GM19025 (cell line): ENCODE measurements at regions not wholly inside any gene's neighbourhood (a gene's known extent, or its start where the extent isn't known, plus 50 kb on each side); places are given as distances from the start of the nearest gene placed in this dataset.
"Not testable (repeated sequence)": the region's sequence is repeated elsewhere in the genome, so short reads cannot be mapped to it uniquely, and the experiment has no call there.

Source experiments
- ATAC-seq: cut with Tn5 transposase; IDR thresholded peaks from one replicate; pipeline ENCODE4 v1.9.1; 2021; ENCODE audit warnings: mild to moderate bottlenecking, low read depth, moderate library complexity; ENCODE audit not compliant: unreplicated experiment

DNA sequence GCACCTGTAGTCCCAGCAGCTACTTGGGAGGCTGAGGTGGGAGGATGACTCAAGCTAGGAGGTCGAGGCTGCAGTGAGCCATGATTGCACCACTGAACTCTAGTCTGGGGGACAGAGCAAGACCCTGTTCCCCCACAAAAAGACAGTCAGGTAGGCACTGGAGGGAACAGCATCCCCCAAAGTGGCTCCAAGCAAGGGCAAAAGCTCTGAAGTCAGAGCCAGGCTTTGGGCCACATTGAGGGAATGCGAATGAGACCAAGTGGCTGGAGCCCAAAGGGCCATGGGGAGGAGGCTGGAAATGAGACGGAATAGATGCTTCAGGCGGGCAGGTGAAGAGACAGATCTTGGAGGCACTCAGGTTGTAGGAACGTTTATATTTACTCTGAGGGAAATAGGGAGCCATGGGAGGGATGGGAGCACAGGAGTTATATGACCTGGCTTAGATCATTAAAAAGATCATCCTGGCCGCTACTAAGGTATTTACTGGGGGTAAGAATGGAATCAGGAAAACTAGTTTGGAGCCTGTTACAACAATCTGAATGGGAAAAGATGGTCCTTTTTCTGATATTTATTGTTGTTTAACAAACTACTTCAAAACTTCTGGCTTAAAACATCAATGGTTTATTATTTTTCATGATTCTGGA lies 229.6 kb upstream of the ZNF217 start:
- ATAC-seq: no peak

DNA sequence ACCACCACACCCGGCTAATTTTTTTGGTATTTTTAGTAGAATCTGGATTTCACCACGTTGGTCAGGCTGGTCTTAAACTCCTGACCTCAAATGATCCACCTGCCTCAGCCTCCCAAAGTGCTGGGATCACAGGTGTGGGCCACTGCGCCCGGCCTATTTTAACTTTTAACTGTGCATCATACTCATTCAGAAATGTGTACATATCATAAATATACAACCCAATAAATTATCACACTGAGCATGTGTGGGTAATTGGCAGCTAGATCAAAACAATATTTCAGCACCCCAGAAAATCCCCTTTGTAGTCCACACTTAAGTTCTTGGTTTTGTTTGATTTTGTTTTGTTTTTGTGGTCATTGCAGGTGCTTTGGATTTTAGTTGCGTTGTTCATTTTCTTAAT lies 228.9 kb upstream of the ZNF217 start:
- ATAC-seq: no peak

DNA sequence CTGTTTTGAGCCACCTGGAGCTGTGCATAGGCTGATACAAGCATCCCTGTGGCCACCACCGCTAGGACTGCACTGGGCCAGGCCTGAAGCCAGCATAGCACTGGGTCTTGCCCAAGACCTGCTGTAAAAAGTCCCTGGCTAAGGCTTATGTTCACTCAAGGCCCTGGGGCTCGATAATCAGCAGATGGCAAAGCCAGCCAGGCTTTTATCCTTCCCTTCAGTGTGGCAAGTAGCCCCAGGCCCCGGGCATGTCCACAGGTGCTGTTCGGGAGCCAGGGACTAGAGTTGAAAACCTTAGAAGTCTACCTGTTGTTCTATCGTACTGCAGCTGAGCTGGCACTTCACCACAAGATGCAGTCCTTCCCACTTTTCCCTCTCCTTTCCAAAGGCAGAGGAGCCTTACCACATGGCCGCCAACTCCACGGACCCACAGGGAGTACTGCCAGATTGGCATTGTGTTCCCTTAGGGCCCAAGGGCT lies 226.4 kb upstream of the ZNF217 start:
- no peak for ATAC-seq

DNA sequence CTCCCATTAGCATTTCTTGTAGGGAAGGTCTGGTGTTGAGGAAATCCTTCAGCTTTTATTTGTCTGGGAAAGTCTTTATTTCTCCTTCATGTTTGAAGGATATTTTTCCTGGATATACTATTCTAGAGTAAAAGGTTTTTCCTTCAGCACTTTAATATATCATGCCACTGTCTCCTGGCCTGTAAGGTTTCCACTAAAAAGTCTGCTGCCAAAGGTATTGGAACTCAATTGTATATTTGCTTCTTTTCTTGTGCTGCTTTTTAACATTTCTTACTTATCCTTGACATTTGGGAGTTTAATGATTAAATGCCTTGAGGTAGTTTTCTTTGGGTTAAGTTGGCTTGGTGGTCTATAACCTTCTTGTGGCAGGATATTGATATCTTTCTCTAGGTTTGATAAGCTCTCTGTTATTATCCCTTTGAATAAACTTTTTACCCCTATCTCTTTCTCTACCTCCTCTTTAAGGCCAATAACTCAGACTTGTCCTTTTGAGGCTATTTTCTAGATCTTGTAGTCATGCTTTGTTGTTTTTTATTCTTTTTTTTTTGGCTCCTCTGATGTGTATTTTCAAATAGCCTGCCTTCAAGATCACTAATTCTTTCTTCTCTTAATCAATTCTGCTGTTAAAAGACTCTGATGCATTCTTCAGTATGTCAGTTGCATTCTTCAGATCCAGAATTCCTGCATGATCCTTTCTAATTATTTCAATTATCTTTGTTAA lies 225.0 kb upstream of the ZNF217 start:
- no peak for ATAC-seq

DNA sequence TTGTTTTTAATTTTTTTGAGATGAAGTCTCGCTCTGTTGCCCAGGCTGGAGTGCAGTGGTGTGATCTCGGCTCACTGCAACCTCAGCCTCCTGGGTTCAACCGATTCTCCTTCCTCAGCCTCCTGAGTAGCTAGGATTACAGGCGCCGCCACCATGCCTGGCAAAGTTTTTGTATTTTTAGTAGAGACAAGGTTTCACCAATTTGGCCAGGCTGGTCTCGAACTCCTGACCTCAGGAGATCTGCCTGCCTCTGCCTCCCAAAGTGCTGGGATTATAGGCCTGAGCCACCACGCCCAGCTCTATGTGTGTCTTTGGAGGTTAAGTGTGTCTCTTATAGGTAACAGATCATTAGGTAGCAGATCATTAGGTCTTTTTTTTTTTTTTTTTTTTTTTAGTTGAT lies 223.9 kb upstream of the ZNF217 start:
- not testable (repeated sequence) for ATAC-seq

DNA sequence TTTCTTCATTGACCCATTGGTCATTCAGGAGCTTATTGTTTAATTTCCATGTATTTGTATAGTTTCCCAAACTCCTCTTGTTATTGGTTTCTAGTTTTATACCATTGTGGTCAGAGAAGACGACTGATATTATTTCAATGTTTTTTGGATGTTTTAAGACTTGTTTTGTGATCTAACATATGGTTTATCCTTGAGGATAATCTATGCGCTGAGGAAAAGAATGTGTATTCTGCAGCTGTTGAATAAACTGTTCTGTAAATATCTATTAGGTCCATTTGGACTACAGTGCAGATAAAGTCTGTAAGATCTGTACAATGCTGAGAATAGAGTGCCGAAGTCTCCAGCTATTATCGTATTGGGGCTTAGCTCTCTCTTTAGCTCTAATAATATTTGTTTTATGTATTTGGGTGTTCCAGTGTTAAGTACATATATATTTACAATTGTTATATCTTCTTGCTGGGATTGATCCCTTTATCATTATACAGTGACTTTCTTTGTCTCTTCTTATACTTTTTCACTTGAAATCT lies 223.3 kb upstream of the ZNF217 start:
- no peak for ATAC-seq

DNA sequence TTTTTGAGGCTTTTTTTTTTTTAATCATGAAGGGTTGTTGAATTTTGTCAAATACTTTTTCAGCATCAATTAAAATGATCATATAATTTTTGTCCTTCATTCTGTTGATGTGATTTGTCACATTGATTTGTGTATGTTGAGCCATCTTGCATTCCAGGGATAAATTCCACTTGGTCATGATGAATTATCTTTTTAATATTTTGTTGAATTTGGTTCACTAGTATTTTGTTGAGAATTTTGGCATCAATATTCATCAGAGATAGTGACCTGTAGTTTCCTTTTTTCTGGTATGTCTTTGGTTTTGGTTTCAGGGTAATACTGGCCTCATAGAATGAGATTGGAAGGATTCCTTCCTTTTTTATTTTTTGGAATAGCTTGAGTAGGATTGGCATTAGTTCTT lies 221.9 kb upstream of the ZNF217 start:
- no peak for ATAC-seq

DNA sequence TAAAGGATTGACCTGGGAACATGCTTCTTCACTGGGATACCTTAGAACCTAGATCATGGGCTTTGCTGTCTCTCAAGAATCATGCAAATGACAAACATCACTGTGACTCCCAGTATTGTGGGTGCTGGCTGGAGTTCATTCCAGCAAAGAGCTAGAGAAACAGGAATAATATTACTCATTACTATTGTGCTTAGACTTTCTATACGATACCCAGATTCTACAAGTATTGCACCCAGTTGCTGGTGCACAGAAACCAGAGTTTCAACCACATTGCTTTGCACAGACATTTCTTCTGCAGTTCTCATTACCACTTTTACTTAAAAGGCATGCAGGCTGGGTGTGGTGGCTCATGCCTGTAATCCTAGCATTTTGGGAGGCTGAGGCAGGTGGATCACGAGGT lies 220.4 kb upstream of the ZNF217 start:
- no peak for ATAC-seq

DNA sequence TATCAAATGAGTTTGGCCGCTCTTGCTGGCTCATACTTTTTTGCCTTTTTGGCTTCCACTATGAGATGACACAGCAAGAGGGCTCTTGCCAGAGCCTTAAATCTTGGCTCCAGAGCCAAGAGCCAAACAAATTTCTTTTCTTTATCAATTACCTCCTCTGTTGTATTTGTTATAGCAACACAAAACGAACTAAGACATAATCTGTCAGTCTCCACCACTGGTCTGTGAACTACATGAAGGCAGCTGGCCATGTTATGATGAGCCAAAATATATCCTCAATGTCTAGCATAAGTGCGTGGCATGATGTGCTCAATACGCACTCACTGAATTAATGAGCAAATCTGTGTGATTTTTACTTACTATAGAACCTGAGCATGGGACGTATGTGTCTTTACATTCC lies 220.0 kb upstream of the ZNF217 start:
- no peak for ATAC-seq

DNA sequence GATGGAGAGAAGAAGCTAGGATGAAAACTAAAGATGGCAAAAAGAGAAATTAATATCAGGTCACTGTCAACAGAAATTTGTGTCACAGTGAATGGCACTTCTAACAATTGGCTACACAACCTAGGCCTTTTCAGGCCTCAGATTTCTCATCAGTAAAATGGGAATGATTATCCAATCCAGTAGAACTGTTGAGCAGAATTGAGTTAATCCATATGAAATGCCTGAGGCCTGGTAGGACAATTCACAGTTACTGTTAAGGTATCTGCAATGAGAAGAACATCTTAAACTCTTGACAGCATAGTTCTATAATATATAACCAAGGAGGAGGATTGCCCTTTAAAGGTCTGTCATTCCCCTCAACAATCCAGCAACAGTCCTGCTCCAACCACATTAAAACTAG lies 217.9 kb upstream of the ZNF217 start:
- ATAC-seq: no peak

DNA sequence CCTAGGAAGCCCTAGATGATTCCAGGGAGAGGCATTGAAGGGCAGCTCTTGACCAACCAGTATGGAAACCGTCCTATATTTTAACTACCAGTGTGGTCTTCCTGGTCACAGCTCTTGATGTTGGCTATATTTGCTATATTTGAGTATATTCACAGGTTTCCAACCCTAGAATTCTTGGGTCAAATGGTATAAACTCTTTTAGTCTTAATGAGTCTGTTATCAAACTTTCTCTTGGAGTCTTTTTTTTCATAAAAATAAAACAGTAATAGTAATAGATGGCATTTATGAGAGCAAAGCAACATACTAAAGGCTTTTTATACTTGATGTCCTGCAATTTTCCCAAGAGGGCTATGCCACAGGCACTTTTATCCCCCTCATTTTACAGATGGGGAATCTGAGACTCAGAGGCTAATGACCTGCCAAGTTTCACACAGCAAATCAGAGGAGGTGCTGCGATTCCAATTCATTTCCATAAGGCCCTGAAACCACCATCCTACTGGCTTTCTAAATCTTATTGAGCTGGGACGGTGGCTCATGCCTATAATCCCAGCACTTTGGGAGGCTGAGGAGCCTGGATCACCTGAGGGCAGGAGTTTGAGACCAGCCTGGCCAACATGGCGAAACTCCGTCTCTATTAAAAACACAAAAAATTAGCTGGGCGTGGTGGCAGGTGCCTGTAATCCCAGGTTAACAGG lies 217.2 kb upstream of the ZNF217 start:
- no peak for ATAC-seq

DNA sequence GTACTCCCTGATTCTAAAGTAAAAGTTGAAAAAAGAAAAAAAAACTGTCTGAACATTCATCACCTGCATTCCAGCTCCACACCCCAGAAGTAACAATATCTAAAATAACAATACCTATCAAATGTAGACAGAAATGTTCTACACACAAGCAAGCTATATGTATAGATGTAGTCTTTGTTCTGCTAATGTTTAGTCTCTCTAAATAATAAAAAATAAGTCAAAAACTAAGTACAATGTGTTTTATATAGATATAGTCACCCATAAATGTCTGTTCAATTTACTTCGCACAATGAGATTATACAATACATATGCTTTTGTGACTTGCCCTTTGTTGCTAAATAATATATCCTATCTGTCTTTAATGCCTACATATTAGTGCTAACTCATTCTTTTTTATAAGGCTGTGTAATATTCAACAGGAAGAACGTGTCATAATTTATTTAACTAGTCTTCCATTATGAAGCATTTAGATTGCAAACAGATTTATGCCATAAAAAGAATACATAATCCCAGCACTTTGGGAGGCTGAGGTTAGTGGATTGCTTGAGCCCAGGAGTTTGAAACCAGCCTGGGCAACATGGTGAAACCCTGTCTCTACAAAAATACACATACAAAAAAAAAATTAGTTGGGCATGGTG lies 216.2 kb upstream of the ZNF217 start:
- no peak for ATAC-seq

DNA sequence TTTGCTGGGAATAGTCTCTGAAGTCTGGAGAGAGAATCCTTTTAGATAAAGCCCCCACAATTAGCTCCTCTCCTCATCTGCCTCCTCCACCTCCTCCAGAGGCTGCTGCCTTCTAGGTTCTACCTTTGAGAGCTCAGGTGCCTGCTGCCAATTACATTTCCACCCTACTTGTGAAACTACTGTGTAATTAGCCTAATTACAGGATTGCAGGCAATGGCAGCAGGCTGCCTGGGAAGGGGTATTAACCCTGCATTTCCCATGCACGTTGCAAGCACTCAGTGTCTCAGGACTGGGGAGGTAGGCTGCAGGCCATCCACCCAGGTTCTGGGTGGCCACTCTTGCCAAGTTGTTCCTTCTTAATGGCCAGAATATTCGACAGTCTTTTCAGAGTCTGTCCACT lies 215.6 kb upstream of the ZNF217 start:
- ATAC-seq: no peak

DNA sequence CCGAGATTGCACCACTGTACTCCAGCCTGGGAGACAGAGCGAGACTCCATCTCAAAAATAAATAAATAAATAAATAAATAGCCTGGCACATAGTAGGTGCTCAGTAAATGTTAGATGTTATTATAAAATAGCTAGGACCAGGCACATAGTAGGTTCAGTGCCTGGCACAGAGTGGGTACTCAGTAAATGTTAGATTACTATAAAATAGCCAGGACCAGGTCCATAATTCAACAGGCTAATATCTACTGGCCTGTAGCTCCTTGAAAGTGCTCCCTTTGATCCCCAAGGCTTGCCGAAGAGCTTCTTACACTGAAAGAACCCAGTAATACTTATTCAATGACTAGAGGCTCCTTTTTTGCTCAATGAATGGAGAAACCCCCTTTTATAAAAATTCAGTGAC lies 215.1 kb upstream of the ZNF217 start:
- ATAC-seq: no peak

DNA sequence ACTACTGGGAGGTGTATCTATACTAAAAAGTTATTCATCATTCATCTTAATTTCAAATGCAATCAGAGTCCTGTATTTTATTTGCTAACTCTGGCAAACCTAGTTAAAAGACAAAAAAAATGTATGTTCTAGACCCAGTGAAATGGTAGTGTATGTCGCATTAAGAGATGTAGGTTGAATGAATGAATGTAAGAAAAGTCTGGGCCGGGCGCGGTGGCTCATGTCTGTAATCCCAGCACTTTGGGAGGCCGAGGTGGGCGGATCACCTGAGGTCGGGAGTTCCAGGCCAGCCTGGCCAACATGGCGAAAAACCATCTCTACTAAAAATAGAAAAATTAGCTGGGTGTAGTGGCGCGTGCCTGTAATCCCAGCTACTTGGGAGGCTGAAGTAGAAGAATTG lies 214.7 kb upstream of the ZNF217 start:
- ATAC-seq: not testable (repeated sequence)

DNA sequence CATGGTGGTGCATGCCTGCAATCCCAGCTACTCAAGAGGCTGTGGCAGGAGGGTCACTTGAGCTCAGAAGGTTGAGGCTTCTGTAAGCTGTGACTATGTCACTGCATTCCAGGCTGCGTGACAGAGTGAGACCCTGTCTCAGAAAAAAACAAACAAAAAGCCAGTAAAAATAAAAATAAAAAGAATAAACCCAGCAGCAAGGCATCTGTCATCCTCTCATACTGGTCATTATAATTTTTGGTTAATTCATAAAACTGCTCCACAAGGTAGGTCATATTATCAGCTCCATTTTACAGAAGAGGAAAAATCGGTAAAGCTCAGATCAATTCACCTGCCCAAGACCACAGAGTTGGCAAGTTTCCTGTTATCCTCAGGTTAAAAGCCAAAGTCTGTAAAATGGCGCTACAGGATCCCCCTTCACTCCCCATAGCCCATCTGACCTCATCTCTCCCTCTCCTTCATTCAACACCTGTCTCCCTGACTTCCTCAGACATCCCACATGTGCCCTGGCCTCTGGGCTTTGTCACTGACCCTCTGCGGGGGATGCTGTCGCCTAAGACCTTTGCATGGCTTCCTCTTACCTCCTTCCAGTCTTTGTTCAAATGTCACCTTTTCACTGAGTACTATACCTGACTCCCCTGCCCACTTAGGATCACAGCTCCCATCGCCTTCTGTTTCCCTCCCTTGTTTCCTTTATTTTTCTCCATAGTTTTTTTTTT lies 213.2 kb upstream of the ZNF217 start:
- ATAC-seq: no peak

DNA sequence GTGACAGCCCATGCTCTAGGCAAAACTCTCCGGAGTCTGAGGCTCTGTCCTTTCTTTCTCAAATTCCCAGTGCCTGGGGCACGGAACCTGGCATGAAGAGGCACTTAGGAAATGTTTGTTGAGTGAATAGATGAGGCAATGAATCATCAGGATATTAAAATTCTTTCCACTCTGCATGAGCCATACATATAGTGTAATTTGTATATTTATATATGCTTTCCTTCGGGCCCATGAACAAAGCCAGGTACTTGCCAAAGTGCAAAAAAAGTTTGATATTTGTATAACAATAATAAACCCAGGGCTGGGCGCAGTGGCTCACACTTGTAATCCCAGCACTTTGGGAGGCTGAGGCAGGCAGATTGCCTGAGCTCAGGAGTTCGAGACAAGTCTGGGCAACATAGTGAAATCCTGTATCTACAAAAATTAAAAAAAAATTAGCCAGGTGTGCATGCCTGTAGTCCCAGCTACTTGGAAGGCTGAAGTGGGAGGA lies 212.3 kb upstream of the ZNF217 start:
- no peak for ATAC-seq

DNA sequence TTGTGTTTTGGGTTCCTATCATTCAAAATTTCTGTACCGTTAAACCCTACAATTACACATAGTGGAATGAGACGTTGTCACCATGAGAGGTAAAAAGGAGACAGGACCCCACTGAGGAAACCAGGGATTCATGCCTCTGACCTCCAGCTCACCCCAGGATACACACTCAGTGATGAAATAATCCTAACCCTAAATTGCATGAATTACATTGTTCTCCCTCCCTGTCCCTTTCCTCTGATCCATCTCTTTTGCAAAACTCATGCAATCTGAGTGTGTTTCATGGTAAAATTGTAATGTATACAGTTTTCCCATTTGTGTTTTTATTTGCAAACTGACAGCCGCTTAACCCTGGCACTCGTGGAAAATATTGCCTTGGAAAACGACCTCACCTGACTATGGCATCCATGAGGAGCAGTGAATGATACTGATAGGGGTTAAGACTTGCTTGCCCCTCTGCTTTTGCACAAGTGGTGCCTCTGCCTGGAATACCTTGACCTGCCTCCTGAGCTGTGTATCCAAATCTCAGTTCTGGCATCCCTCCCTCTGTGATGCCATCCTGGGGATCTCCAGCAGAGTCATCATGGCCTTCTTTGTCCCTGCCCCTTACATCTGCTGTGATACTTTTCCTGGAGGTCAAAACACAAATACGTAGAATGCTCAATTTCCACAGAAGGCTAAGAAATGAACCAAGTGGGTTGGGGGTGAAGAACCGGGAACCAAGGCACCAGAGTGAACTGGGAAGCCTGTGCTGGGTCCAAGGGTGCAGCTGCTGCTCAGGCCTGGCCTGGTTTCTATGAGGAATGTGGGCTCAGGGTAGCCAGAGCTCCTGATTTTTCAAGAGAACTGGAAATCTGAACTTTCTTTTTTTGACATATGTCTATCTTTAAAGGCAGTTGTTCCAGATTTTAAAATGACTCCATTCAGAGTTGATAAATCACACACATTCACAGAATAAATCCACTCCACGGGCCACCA lies 211.6 kb upstream of the ZNF217 start:
- no peak for ATAC-seq

DNA sequence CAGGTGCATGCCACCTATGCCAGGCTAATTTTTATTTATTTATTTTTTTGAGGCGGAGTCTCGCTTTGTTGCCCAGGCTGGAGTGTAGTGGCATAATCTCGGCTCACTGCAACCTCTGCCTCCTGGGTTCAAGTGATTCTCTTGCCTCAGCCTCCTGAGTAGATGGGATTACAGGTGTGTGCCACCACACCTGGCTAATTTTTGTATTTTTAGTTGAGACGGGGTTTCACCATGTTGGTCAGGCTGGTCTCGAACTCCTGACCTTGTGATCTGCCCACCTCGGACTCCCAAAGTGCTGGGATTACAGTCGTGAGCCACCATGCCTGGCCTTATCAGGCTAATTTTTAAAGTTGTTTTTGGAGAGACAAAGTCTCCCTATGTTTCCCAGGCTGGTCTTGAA lies 210.7 kb upstream of the ZNF217 start:
- not testable (repeated sequence) for ATAC-seq
